ENCODE measurements at regions not wholly inside any gene's neighbourhood (a gene's known extent, or its start where the extent isn't known, plus 50 kb on each side); places are given as distances from the start of the nearest gene placed in this dataset.

GRCh38 chr2:203813684-203814083 lies 53.9 kb upstream of the CTLA4 start:
- TF ChIP-seq CTCF (IDR thresholded peaks at IDR 0.05) = no peak
- TF ChIP-seq POLR2AphosphoS5 (IDR thresholded peaks at IDR 0.05) = no peak

Measured in stomach (tissue), 4 donors.